ENCODE measurements at regions not wholly inside any gene's neighbourhood (a gene's known extent, or its start where the extent isn't known, plus 50 kb on each side); places are given as distances from the start of the nearest gene placed in this dataset.
"Not testable (repeated sequence)": the region's sequence is repeated elsewhere in the genome, so short reads cannot be mapped to it uniquely, and the experiment has no call there.

DNA sequence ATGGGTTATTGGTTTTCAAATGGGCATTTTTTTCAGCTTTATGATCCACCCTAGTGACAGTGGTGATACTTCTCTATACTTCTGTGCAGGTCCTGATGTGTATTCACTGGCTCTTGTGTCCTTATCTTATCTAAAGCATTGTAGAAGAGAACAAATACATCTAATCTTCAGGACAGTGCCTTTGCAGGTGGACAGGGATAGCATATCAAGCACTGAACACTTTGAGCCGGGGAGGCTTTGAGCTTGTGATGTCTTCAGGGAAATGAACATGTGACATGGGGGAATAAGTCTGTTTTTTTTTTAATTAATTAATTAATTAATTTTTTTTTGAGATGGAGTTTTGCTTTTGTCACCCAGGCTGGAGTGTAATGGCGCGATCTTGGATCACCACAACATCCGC, 115.5 kb upstream of the KLF4 start:
- no peak for DNase-seq (ENCODE audit: insufficient read length, low spot score)
- FAIRE-seq, result no peak

DNA sequence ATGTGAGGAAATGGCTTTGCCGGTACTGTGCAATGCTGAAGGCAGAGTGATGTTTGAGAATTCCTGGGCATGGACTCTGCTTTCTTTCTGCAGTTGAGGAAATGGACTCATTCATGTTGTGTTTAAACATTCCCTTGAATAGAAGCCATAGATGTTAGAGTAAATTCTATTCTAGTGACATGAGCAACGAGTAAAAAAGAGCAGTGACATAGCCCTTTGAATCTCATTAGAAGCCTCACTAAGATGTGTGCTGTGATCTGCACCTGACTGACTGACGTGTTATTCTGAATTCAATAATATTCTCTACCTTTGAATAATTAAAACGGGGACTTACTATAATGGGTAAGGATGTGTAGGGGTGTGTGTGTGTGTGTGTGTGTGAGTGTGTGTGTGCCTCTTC, 113.7 kb upstream of the KLF4 start:
- no peak for FAIRE-seq
- DNase-seq (ENCODE audit: insufficient read length, low spot score), result no peak

DNA sequence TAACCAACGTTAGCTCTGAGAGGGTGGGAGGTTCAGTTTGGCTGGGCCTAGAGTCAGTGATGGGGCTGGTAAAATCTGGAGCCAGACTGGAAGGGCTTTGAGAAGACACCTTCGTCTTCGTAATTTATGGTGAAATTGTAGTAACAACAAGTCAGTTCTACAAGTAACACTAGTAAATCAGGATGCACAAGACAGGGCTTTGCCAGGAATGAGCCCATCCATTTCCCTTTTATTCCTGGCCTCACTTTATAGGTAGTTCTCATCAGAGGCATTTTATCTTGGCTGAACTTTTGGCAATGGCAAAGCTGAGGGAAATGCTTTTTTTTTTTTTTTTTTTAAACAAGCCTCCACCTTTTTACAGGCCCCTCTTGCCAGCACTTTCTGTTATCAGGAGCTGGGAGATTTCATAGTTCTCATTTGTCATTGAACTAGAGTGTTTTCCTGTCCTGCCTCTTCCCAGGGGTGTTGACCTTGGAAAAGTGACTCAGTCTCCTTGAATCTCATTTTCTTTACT, 110.5 kb upstream of the KLF4 start:
- FAIRE-seq (no peak), DNase-seq (ENCODE audit: insufficient read length, low spot score) (no peak)

DNA sequence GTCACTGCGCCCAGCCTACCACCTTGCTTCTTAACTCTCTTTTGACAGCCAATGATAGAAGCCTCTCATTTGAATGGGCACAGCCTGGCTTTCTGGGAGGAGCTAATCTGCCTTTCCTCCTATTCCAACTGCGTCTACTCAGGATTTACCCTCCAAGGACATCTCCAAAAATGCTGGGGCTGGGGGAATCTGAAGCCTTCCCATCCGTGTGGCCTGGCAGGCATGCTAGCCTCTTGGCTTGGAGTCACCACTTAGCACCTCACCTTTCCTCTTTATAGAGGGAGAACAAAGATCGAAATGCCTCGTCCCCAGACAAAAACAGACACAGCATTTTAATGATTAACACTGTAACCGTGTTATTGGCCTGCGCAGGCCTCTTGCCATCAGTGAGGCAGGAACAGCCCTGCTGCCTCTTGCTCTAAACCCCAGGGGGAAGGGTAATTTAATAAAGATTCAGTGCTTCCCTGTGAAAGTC, 108.2 kb upstream of the KLF4 start:
- FAIRE-seq (no peak), DNase-seq (ENCODE audit: insufficient read length, low spot score) (no peak)

DNA sequence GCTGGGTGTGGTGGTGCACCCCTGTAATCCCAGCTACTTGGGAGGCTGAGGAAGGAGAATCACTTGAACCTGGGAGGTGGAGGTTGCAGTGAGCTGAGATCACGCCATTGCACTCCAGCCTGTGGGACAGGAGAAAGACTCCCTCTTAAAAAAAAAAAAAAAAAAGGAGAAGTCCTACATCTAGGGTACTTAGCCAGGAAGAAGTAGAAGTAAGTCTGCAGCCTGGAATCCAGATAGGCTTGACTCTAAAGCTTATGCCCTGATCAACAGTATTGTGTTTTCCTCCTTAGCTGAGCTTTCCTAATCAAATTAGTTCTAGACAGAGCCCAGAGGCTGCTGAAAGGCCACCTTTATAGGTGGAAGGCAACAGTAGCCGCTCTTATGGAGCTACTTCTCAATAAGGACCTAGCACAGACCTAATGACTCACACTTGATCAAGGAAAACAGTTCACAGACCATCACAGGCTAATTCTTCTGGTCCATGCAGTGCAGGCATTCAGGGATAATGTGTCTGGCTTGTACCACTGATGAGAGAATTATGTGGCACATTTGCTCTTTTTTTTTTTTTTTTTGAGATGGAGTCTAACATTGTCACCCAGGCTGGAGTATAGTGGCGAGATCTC, 105.5 kb upstream of the KLF4 start:
- peak; percentile 28 for FAIRE-seq
- DNase-seq (ENCODE audit: insufficient read length, low spot score), result no peak

DNA sequence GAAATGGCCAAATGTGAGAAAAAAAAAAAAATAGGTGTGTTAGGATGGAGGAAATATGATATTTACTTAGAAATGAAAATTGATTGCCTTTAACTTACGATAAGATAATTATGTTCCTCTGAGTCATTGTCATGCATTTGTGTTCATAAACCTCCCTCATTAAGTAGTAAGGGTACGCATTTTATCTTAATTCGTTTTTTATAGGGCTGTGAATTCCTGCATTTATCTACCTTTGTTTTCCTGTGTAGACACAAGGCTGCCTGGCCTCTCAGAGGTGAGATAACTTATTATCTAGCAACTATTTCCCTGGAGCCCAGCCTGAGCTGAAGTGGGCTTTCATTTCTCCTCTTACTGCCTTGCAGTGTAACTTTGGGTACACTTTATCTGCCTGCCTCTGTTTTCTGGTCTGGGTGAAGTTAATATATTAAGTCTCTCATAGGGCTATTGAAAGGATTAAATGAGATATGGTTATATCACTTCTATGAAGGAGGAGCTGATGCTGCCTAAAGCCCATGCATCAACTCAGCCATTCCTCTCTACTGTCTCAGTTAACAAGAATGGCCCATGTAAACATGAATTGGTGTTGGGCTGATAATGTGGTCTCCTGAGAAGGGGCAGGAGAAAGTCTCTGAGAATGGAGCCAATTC, 103.8 kb upstream of the KLF4 start:
- DNase-seq (ENCODE audit: insufficient read length, low spot score) (no peak), FAIRE-seq (no peak)

DNA sequence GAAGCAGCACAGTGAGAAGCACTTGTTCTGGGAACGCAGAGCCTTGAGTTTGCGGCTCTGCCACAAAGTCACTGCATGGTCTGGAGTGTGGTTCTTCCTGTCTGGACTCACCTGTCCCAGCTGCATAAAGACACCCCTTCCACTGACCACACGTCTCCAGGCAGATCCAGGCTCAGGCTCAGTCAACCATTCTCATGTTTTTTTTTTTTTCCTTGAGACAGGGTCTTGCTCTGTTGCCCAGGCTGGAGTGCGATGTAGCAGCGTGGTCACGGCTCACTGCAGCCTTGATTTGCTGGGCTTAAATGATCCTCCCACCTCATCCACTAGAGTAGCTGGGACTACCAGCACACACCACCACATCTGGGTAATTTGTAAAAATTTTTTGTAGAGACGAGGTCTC, 102.9 kb upstream of the KLF4 start:
- DNase-seq (ENCODE audit: insufficient read length, low spot score) (no peak), FAIRE-seq (no peak)

DNA sequence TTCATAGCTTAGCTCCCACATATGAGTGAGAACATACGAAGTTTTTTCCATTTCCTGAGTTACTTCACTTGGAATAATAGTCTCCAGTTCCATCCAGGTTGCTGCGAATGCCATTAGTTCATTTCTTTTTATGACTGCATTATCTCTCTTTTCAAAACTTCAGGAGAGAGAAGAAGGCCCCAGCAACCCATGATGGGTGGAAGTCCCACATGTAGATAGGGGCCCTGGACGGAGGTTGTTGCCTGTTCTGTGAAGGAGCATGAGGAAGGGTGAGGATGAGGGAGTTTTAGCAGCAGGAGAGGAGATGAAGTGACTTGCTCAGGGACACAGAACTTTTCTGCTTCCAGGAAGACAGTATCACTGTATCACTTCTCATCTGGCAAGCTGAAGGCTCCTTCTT, 102.2 kb upstream of the KLF4 start:
- FAIRE-seq, result no peak

DNA sequence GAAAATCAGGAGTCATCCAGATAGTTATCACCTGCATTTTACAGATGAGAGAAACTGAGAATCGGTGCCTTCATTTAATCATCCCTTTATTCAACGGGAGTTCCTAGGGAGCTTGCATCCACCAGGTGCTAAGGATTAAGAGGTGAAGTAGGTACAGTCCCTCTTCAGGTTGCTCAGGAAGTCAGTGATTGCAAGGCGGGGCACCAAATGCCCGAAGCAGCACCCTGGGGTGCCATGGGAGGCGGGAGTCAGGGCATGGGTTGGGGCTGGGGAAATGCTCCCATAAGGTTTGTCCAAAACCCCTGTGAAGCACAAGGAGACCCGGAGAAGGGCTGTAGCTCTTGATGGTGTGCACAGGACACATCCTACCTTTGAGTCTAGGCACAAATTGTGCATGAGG, 98.8 kb upstream of the KLF4 start:
- FAIRE-seq, result no peak
- no peak for DNase-seq (ENCODE audit: insufficient read length, low spot score)

More for the DNA sequence above, 102.2 kb upstream of the KLF4 start:
- no peak for DNase-seq (ENCODE audit: insufficient read length, low spot score)

DNA sequence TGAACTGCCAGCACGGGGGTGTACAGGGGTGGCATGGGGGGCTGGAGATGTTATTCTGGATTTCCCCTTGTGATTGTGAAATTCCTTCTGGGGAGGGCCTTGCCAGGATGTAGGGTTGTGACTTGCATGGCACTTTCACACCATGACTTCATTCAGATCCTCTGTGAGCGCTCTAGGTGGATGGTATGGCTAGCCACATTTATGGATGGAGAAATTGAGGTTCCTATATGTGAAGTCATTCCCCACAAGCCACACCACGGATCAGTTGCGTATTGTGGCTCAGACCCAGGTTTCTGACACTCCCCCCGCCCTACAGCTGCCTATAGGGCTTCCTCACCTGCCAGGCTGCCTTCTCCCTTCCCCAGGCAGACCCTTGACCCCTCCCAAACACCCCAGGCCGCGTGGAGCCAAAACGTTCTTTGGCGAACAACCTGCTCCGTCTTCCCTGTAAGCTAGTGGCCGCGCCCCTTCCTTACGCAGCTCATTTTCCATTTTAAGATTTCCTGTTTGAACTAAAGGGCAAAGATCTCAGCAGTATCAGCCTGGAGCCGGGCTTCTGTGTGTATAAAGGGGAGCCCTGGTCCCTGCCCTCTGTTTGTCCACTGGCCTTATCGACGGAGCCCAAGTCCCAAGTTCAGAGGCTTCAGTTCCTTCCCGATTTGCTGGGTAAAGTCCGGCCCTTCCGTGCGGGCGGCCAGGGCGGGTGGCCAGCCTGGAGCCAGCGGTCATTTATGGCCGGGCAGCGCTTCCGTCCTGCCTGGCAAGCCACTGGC, 97.8 kb upstream of the KLF4 start:
- FAIRE-seq, result no peak
- DNase-seq (ENCODE audit: insufficient read length, low spot score), result no peak

DNA sequence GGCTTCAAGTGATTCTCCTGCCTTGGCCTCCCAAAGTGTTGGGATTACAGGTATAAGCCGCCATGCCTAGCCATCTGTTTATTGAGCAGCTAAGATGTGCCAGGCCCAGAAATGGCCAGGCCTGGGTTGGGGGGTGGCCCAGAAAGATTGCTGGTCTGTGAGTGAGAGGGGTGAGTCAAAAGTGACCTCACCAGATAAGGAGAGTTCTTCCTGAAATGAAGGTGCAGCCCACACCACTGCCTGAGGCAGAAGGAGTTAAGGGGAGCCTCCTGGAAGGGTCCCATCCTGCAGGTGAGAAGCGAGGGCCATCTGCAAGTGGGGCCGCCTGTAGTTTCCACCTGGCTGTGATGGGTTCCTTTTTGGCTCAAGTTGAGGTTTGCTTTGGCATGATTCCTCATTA, 96.9 kb upstream of the KLF4 start:
- FAIRE-seq (no peak), DNase-seq (ENCODE audit: insufficient read length, low spot score) (no peak)

DNA sequence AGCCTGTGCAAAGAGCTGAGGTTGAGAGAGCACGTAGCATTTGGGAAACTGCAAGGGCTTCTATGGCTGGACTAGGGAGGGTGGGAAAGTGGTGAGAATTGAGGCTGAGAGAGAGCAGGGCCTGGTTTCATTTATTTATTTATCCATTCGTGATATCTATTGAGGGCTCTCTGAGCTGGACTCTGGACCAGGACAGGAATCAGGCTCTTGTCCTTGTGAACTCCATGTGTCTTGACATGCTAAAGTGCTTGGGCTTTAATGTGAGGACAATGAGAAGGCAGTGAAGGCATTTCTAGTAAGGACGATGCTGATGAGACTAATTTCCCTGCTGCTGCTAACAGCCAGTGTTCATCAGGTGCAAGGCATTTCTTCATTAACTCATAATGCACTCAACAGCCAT, 95.9 kb upstream of the KLF4 start:
- FAIRE-seq, result no peak
- no peak for DNase-seq (ENCODE audit: insufficient read length, low spot score)

DNA sequence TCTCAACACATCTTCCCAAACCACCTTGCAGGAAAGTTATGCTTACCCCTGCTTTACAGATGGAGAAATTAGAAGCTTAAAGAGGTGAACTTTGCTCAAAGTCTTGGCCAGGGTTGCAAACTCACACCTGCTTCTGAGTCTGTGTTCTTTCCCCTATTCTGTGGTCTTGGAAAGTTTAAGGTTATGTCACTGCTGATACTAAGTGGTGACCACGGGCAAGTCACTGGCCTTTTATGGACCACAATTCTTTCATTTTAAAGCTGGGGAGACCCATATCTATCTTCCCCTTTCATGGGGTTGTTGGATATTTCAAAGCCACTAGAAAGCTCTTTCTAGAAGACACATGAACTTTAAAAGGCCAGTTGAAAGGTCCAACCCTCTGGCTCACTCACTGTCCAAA, 95.4 kb upstream of the KLF4 start:
- FAIRE-seq, result no peak

DNA sequence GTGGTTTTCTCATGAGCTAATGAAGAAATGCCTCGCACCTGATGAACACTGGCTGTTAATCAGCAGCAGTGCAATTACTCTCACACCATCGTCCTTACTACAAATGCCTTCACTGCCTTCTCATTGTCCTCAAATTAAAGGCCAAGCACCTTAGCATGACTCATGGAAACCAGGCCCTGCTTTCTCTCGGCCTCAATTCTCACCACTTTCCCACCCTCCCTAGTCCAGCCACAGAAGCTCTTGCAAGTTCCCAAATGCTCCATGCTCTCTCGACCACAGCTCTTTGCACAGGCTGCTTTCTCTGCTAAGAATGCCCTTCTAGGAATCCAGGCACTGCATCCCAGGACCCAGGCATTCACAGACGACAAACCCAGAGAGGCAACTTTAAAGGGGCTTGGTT, 94.6 kb upstream of the KLF4 start:
- no peak for FAIRE-seq
- DNase-seq (ENCODE audit: insufficient read length, low spot score), result no peak

More for the DNA sequence above, 95.4 kb upstream of the KLF4 start:
- DNase-seq (ENCODE audit: insufficient read length, low spot score), result no peak

DNA sequence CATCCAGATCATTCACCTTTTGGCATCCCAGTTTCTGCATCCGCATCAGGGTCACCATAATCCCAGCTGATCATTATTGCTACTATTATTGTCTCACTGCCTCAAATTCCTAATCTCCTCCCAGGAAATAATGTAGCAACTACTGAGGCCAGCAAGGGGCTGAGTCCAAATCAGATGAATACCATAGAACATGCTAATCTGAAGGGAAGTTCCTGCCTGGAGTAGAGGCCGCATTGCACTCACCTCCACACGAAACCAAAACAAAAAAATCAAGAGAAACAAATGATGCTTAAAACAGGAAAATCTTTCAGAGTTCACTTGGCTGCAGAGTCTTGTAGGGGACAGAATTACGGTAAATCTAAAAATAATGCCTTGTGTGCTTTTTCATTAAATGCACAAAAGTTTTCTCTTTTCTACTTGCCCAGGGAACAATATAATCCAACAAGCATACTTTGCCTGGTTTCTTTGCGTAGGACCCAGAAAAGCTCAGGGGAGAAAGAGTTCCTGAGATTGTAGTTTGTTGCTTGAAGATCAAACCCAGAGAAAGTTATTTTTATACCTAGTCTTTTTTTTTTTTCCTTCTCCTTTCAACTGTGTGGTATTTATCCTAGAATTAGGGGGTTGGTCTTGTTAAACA, 87.7 kb upstream of the KLF4 start:
- no peak for FAIRE-seq
- no peak for DNase-seq (ENCODE audit: insufficient read length, low spot score)

DNA sequence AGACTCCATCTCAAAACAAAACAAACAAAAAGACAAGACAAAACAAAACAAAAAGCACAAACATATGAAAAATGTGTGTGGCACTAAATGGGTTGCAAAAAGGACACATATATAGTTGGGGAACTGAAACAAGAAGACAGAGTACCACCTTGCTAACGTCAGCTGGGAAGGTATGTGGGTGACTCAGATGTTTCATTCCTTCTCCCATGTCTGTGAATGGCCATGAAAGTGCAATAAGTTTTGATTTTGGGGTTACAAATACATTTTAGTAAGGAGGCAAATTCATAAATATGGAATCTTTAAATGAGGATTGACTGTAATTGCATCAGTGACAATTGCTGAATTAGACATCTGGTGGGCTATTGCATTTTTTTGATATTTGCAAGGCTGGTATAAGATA, 81.6 kb upstream of the KLF4 start:
- DNase-seq (ENCODE audit: insufficient read length, low spot score) (no peak), FAIRE-seq (no peak)

DNA sequence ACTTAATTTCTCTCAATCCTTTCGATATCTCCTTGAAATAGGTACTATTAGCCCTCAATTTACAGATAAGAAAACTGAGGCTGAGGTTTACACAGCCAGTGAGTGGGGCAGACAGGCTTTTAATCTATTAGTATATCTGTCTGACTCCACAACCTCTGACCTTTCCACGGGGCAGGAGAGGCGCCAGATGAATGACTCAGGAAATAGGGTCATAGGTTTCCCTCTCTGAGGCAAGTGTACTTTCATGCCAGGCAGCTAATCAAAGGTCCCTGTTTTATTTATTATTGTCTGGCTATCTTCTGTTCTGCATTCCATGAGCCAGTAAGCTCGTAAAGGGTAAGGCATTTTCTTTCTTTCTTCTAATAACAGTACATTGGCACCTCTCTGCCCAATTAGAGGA, 79.6 kb upstream of the KLF4 start:
- no peak for FAIRE-seq
- DNase-seq (ENCODE audit: insufficient read length, low spot score), result no peak

DNA sequence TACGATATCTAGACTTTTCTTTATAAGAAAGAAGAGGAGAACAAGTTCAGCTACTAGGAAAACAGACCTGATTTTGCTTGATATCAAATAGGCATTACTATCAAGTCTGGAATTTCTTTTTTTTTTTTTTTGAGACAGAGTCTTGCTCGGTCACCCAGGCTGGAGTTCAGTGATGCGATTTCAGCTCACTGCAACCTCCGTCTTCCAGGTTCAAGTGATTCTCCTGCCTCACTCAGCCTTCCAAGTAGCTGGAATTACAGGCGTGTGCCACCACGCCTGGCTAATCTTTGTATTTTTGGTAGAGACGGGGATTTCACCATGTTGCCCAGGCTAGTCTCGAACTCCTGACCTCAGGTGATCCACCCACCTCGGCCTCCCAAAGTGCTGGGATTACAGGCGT, 78.8 kb upstream of the KLF4 start:
- FAIRE-seq; DNase-seq (ENCODE audit: insufficient read length, low spot score): not testable (repeated sequence)

DNA sequence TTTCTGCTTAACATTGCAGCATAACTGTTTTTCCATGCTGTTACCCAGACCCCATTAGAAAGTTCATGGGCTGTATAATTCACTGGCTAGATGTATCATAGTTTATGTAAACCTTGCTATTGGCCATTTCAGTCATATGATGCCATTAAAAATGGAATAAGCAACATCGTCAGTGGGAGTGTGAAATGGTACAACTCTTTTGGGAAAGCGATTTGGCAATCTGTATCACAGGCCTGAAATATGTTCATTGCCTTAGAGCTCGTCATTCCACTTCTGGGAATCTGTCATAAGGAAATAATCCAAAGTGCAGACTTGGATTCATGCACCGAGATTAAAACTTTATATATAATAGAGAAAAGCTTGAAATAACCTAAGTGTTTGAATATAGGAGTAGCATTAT, 77.9 kb upstream of the KLF4 start:
- FAIRE-seq, result no peak
- no peak for DNase-seq (ENCODE audit: insufficient read length, low spot score)

DNA sequence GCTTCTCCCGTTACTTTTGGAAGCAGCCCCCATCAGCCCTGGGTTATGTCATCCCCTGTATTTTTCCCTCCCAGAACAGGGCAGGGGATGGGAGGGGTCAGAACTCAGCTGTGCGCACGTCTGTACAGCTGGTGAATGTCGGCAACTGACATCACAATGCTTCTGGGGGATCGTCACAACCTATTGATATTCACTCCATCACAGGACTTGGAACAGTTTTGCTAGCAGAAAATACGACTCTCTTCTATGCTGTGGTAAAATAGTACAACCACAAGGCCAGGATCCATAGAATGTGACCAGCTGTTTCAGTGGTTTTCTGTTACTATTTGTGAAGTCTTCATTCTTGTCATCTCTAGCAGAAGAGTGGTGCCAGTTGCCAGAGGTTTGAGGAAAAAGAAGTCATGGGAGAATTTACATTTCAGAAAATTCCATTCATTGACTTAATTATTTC, 77.1 kb upstream of the KLF4 start:
- DNase-seq (ENCODE audit: insufficient read length, low spot score) (no peak), FAIRE-seq (no peak)

DNA sequence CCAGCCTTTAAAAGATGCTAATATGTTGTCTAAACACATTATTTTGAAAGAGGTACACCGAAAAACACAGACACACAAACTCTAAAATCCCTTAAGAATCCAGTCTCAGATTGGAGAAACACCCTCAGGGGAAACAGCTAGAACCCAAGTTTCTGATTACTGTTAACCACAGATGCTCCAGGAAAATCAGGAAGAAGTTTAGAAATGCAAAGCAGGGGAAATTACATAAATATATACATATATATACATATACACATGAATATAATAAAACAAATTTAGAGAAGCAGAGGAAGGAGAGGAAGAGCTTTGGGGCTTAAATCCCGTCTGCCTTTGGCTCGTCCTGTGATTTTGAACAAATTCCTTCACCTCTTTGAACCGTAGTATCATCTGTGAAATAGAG, 73.2 kb upstream of the KLF4 start:
- FAIRE-seq, result no peak

More for the DNA sequence above, 73.2 kb upstream of the KLF4 start:
- no peak for DNase-seq (ENCODE audit: insufficient read length, low spot score)

All from HTR-8/SVneo (cell line).